Stimulated activated naive CD8-positive, alpha-beta T cell treated with anti-CD3 and anti-CD28 coated beads, Interleukin-15, Interleukin-2, amounts not matched to agents 100 ng/mL and 50 ng/mL, for 24 hours (primary cell): ENCODE measurements at regions not wholly inside any gene's neighbourhood (a gene's known extent, or its start where the extent isn't known, plus 50 kb on each side); places are given as distances from the start of the nearest gene placed in this dataset.
"Not testable (repeated sequence)": the region's sequence is repeated elsewhere in the genome, so short reads cannot be mapped to it uniquely, and the experiment has no call there.

Experiments used
- H3K27ac Mint-ChIP-seq: one replicate; pipeline ENCODE4 v1.8.0; 2021; ENCODE audit warnings: mild to moderate bottlenecking, mixed read lengths
- H3K27me3 Mint-ChIP-seq: one replicate; pipeline ENCODE4 v1.8.0; 2021; ENCODE audit warnings: mixed read lengths
- H3K36me3 Mint-ChIP-seq: one replicate; pipeline ENCODE4 v1.8.0; 2021; ENCODE audit warnings: low read depth, mixed read lengths
- H3K4me1 Mint-ChIP-seq: one replicate; pipeline ENCODE4 v1.8.0; 2021; ENCODE audit warnings: low read depth, mixed read lengths
- H3K4me3 Mint-ChIP-seq: one replicate; pipeline ENCODE4 v1.8.0; 2021; ENCODE audit warnings: mild to moderate bottlenecking, mixed read lengths
- H3K9me3 Mint-ChIP-seq: one replicate; pipeline ENCODE4 v1.8.0; 2021; ENCODE audit warnings: mixed read lengths

DNA sequence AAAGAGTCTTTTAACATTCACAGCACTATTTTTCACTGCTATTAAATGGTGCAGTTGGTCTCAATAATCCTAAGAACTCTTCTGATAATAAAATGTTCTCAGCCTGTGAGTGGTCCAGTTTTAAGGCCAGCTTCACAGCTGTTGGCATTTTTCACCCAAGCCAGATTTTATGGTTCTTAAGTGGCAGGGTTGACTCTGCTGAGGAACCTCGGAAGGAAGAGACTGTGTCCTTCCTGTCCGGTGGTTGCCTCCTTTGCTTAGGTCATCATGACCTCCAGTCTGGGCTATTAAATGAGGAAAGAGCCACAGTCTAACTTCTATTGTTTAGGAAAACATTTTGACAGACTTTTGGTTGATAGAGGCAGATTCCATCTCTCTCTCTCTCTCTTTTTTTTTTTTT, 112.5 kb upstream of the SERBP1 start:
- Mint-ChIP-seq H3K27me3 (peaks cover 3% of the 10 kb centered on the region), H3K36me3 (no peaks in the 10 kb centered on the region), H3K4me1 (no peaks in the 10 kb centered on the region), H3K27ac (no peak overlapping the region), H3K9me3 (no peaks in the 10 kb centered on the region), H3K4me3 (no peak overlapping the region)

DNA sequence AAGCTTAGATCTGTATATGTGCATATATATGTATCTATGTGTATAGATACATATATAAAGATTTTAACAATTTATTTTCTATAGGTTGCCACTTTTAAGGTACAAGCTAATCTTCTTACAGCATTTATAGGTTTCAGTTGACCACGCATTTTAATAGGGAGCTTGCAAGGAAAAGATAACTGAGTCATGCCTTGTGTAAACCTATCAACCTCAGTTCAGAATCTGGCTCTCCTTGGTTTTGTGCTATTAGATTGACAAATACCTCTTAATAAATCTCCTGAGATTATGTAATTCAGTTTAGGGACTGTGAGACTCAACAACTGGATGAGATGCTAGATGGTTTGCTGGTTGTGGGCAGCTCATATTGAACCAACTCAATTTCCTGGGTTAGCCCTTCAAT, 114.7 kb upstream of the SERBP1 start:
- Mint-ChIP-seq H3K4me3 (no peak overlapping the region), H3K36me3 (no peaks in the 10 kb centered on the region), H3K4me1 (no peaks in the 10 kb centered on the region), H3K9me3 (peaks cover 4% of the 10 kb centered on the region), H3K27me3 (peaks cover 6% of the 10 kb centered on the region), H3K27ac (no peak overlapping the region)

GRCh38 chr1:67545364-67545763, 115.2 kb upstream of the SERBP1 start:
- H3K27me3 Mint-ChIP-seq, result peaks cover 6% of the 10 kb centered on the region
- no peak overlapping the region for H3K27ac Mint-ChIP-seq
- no peaks in the 10 kb centered on the region for H3K36me3 Mint-ChIP-seq
- H3K9me3 Mint-ChIP-seq, result peaks cover 4% of the 10 kb centered on the region
- H3K4me3 Mint-ChIP-seq, result no peak overlapping the region
- no peaks in the 10 kb centered on the region for H3K4me1 Mint-ChIP-seq

DNA sequence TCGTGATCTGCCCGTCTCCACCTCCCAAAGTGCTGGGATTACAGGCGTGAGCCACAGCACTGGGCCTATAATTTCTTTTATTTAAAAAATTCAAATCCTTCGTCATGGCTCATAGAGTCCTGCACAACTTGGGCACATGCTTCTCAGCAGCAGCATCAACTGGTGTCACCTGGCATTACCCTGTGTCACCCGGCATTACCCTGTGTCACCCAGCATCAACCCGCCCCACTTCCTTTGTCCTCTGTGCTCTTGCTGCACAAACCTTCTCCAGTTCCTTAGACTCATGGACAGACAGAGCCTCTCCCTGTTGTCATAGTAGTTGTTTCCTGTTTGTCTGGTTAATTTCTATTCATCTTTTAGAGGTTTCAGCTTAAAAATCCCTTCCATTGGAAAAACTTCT, 121.2 kb upstream of the SERBP1 start:
- no peaks in the 10 kb centered on the region for H3K36me3 Mint-ChIP-seq
- peaks cover 4% of the 10 kb centered on the region for H3K9me3 Mint-ChIP-seq
- peaks cover 10% of the 10 kb centered on the region for H3K27me3 Mint-ChIP-seq
- no peaks in the 10 kb centered on the region for H3K4me1 Mint-ChIP-seq
- no peak overlapping the region for H3K27ac Mint-ChIP-seq
- H3K4me3 Mint-ChIP-seq, result no peak overlapping the region

GRCh38 chr1:67552336-67552759, 122.1 kb upstream of the SERBP1 start:
- Mint-ChIP-seq H3K4me3 (no peak overlapping the region), H3K9me3 (peaks cover 4% of the 10 kb centered on the region), H3K4me1 (no peaks in the 10 kb centered on the region), H3K27me3 (peaks cover 16% of the 10 kb centered on the region), H3K27ac (no peak overlapping the region), H3K36me3 (no peaks in the 10 kb centered on the region)

- not testable (repeated sequence) for H3K4me3 Mint-ChIP-seq, H3K36me3 Mint-ChIP-seq, H3K9me3 Mint-ChIP-seq, H3K27ac Mint-ChIP-seq, H3K4me1 Mint-ChIP-seq
- H3K27me3 Mint-ChIP-seq, result peaks cover 30% of the 10 kb centered on the region
Measured at GRCh38 chr1:67554204-67554603, 124.0 kb upstream of the SERBP1 start.

DNA sequence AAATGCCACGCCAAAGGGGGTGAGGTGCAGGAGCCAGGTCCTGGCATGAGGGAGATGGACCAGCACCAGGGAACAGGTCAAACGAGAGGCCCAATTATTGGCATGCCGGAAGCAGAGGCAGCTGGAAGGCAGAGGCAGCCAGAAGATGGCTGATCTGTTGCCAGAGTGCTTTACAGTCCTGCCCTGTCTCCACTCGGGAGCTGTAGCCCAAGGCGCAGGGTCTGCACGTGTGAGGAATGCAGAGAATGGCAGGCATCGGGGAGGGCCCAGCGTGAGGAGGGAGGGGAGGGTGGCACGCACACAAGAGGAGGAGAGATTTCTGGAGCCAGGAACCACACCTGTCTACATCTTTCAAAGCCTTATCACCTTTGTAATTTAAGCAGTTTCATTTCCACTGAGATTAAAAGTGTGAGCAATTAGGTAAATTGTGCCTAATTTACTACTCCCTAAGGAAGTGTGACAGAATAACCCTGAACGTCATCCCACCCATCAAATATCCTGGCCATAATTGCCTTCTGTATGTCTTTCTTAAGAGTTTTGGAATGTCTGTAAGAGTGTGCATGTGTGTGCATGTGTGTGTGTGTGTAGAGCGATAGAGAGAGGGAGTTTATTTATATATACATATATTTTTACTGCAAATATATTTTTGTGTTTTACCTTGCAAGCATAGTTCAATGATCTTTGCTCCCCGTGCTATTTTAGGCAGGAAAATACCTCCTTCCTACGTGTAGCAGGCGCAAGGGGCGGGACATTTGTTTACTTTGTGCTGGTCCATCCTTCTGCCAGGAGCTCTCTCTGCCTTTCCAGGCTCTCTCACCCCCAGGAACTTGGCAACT, 125.5 kb upstream of the SERBP1 start:
- H3K4me1 Mint-ChIP-seq, result no peaks in the 10 kb centered on the region
- H3K4me3 Mint-ChIP-seq, result no peak overlapping the region
- peaks cover 35% of the 10 kb centered on the region for H3K27me3 Mint-ChIP-seq
- no peaks in the 10 kb centered on the region for H3K36me3 Mint-ChIP-seq
- H3K9me3 Mint-ChIP-seq, result no peaks in the 10 kb centered on the region
- H3K27ac Mint-ChIP-seq, result no peak overlapping the region

DNA sequence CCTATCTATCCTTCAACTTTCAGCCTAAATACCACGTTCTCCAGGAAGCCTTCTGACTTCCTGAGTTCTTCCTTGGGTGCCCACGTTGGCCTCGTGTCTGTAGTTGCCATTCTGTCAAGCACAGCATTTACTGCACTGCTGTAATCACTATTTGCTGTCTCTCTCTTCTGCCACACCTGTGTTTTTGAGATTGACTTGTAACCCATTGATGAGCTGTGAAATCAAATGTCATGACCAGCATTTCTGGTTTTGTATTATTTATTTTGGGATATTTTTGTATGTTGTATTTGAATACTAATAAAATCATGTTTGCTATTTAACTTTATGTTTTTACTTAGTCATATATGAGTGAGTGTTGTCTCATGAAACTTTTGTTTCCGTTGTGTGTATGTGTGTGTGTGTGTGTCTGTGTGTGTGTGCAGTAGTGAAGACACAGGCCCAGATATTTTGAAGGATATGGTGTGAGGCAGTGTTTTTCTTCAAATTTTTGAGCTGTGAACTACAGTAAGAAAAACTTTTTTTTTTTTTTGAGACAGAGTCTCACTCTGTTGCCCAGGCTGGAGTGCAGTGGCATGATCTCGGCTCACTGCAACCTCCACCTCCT, 126.2 kb upstream of the SERBP1 start:
- peaks cover 35% of the 10 kb centered on the region for H3K27me3 Mint-ChIP-seq
- no peak overlapping the region for H3K4me3 Mint-ChIP-seq
- H3K36me3 Mint-ChIP-seq, result no peaks in the 10 kb centered on the region
- H3K4me1 Mint-ChIP-seq, result no peaks in the 10 kb centered on the region
- H3K9me3 Mint-ChIP-seq, result no peaks in the 10 kb centered on the region
- H3K27ac Mint-ChIP-seq, result no peak overlapping the region

DNA sequence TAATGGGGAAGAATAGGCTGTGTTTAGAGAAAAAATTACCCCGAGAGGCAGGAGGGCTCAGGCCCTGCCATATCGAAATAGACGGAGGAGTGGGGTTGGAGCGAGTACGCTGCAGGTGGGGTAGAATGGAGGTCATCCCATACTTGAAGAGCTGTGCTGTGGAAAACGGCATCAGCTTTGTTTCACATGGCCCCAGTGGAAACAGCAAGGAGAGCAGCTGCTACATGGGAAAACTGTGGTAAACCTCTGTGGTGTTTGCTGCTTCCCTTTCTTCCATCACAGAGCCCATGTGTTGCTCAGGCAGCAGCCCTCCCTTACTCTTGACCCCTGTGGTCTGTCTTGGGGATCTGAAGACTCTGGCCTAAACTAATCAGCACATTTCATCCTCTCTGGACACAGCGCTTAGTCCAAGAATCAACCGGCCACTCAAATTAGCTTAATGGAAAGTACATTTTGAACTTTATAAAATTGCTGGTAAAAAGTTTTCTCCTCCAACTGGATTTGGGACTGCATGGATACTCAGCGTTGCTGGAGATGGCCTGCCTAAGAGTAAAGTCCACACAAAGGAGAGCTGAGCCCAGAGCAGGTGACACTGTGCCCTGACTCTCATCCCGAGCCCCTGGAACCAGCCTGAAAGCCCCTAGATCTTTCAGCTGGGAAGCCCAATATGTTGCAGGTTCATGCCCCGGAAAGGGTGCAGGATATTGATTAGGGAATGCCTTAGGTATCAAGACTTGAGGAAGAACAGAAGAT, 127.1 kb upstream of the GADD45A start:
- H3K27ac Mint-ChIP-seq, result no peak overlapping the region
- H3K4me3 Mint-ChIP-seq, result no peak overlapping the region
- no peaks in the 10 kb centered on the region for H3K9me3 Mint-ChIP-seq
- H3K4me1 Mint-ChIP-seq, result no peaks in the 10 kb centered on the region
- no peaks in the 10 kb centered on the region for H3K36me3 Mint-ChIP-seq
- H3K27me3 Mint-ChIP-seq, result peaks cover 35% of the 10 kb centered on the region

DNA sequence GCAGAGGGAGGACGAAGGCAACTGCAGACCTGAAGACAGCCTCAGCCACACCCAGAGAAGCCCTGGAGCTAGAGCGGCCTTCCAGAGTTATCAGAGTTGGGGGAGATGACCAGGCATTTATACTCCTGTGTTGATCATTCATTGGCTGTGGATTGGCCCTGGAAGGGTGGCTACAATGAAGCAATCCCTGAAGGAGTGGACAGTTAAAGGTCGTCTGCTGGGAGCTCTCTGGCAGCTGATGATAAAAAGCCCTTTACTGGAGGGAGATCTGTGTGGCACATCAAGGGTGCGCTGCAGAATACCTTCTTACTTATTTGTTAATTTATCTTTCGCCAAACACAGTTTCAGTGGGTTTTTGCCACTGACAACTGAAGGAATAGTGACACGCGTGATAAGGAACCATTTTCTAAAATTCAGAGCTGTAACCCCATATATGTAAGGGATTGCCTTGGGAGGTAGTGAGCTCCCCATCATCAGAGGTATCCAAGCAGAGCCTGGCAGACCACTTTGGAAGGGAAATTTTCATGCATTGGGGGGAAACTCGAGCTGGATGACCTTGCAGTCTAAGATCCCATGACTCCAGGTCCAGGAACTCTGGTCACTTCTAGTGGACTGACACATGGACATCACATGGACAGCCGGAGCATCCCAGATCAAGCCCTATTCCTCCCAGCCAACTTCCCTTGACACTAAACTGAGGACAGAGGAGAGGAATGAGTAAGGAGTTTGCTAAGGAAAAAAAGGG, 126.4 kb upstream of the GADD45A start:
- Mint-ChIP-seq H3K27me3 (peaks cover 35% of the 10 kb centered on the region), H3K27ac (no peak overlapping the region), H3K4me3 (no peak overlapping the region), H3K36me3 (no peaks in the 10 kb centered on the region), H3K4me1 (no peaks in the 10 kb centered on the region), H3K9me3 (no peaks in the 10 kb centered on the region)

- H3K4me1 Mint-ChIP-seq, result no peaks in the 10 kb centered on the region
- H3K4me3 Mint-ChIP-seq, result no peak overlapping the region
- no peaks in the 10 kb centered on the region for H3K9me3 Mint-ChIP-seq
- H3K36me3 Mint-ChIP-seq, result no peaks in the 10 kb centered on the region
- H3K27ac Mint-ChIP-seq, result no peak overlapping the region
- peaks cover 35% of the 10 kb centered on the region for H3K27me3 Mint-ChIP-seq
Measured at GRCh38 chr1:67559222-67559700, 125.7 kb upstream of the GADD45A start.

DNA sequence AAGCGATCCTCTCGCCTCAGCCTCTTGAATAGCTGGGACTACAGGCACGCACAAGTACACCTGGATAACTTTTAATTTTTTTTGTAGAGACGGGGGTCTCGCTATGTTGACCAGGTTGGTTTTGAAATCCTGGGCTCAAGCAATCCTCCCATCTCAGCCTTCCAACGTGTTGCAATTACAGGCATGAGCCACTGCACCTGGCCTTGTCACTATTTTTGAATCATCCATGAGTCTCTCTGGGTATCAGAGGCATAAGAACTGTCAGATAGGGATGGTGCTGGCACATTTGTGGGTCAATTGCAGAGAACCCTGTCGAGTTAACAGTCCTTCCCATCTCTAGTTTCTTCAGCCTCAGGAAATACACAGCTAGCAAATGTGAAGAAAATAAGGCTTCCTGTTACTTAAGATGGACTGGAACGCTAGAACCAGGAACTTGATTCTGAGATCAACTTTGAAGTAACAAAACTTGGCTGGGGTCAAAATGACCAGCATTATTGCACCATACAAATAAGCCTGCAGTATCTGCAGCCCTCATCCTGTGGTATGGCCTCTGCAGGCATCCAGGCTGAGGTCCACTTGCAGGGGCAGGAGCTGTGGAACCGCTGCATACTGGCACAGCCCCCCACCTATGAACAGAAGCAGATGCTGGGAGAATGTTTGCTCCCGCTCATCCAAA, 124.3 kb upstream of the GADD45A start:
- Mint-ChIP-seq H3K27ac (no peak overlapping the region), H3K27me3 (peaks cover 29% of the 10 kb centered on the region), H3K36me3 (no peaks in the 10 kb centered on the region), H3K9me3 (no peaks in the 10 kb centered on the region), H3K4me1 (no peaks in the 10 kb centered on the region), H3K4me3 (no peak overlapping the region)

- no peaks in the 10 kb centered on the region for H3K4me1 Mint-ChIP-seq
- no peak overlapping the region for H3K4me3 Mint-ChIP-seq
- no peaks in the 10 kb centered on the region for H3K9me3 Mint-ChIP-seq
- no peaks in the 10 kb centered on the region for H3K36me3 Mint-ChIP-seq
- H3K27me3 Mint-ChIP-seq, result peaks cover 25% of the 10 kb centered on the region
- H3K27ac Mint-ChIP-seq, result no peak overlapping the region
Measured at GRCh38 chr1:67561704-67562113, 123.3 kb upstream of the GADD45A start.

GRCh38 chr1:67563684-67564083, 121.3 kb upstream of the GADD45A start:
- Mint-ChIP-seq H3K4me1 (no peaks in the 10 kb centered on the region), H3K27me3 (peaks cover 10% of the 10 kb centered on the region), H3K4me3 (no peak overlapping the region), H3K9me3 (no peaks in the 10 kb centered on the region), H3K36me3 (no peaks in the 10 kb centered on the region), H3K27ac (no peak overlapping the region)
